Heart left ventricle (tissue), 16 donors: ENCODE measurements at regions not wholly inside any gene's neighbourhood (a gene's known extent, or its start where the extent isn't known, plus 50 kb on each side); places are given as distances from the start of the nearest gene placed in this dataset.

ENCODE experiments used
- ATAC-seq, 4 donors: fragments of 200-7000 bp; cut with Tn5 transposase; one replicate each; pipeline ENCODE4 v1.9.1; 2020 to 2022; ENCODE audit warnings: moderate library complexity in 4 of 4, mild to moderate bottlenecking in 3 of 4, moderate number of reproducible peaks in 1 of 4
- DNase-seq, 5 donors: peaks; one replicate each; pipeline ENCODE4 v3.0.0-alpha.2; 2020
- H3K27ac ChIP-seq, 12 donors: fragments of 200-600 bp; sonication (generic) in 4 of 12; one replicate each; pipeline versions ENCODE4 v1.5.0 to v1.8.0; 2016 to 2022; ENCODE audit warnings: mild to moderate bottlenecking in 2 of 12
- H3K27me3 ChIP-seq, 9 donors: fragments of 200-600 bp; sonication (generic) in 2 of 9; one replicate each; pipeline versions ENCODE4 v1.5.1 to v1.8.0; 2016 to 2022; ENCODE audit warnings: mild to moderate bottlenecking in 3 of 9
- H3K36me3 ChIP-seq, 9 donors: fragments of 200-600 bp; sonication (generic) in 2 of 9; one replicate each; pipeline versions ENCODE4 v1.5.0 to v1.8.0; 2018 to 2022; ENCODE audit warnings: mild to moderate bottlenecking in 2 of 9
- H3K4me1 ChIP-seq, 12 donors: fragments of 200-600 bp; sonication (generic) in 4 of 12; one replicate each; pipeline versions ENCODE4 v1.5.0 to v1.8.0; 2016 to 2022; ENCODE audit warnings: mild to moderate bottlenecking in 3 of 12
- H3K4me3 ChIP-seq, 12 donors: fragments of 200-600 bp; sonication (generic) in 4 of 12; one replicate each; pipeline versions ENCODE4 v1.5.0 to v1.8.0; 2017 to 2022; ENCODE audit warnings: mild to moderate bottlenecking in 9 of 12, moderate library complexity in 4 of 12
- H3K9me3 ChIP-seq, 12 donors: fragments of 200-600 bp; sonication (generic) in 4 of 12; one replicate each; pipeline versions ENCODE4 v1.5.0 to v1.8.0; 2016 to 2022; ENCODE audit warnings: mild to moderate bottlenecking in 1 of 12
- CTCF ChIP-seq, 12 donors: fragments of 200-600 bp; sonication (generic) in 4 of 12; IDR thresholded peaks; one replicate each; pipeline versions ENCODE4 v1.5.0 to v1.8.0; 2018 to 2022; ENCODE audit warnings: antibody characterized with exemption in 12 of 12, mild to moderate bottlenecking in 5 of 12
- POLR2A ChIP-seq, 2 donors: fragments of 450-650 bp; IDR thresholded peaks; one replicate each; pipeline ENCODE4 v1.6.1; 2017; ENCODE audit warnings: antibody characterized with exemption in 2 of 2, mild to moderate bottlenecking in 2 of 2, moderate library complexity in 2 of 2
- WGBS, 4 donors: extraction: QIAGEN DNeasy Blood & Tissue Kit in 2 of 4; methylation state at CpG; one replicate each; pipeline versions ENCODE4 v1.1.5 to v1.1.7; 2013 to 2018; 5-methylcytosine and 5-hydroxymethylcytosine counted together
- intact Hi-C, 10 donors: fragments of 100-400 bp; cut with DNase I; formaldehyde crosslinking; loops; one replicate each; pipeline versions ENCODE4 v1.11.1 to v1.14.2; 2022
- donor health status: ischemic (EF 13 %, LVEDD 7.1; RV severe dilation, severe dysfunction).
- donor health status: healthy with polysubstance abuse.
- donor health status: DM: no; HTN: yes; CAD: no.
- donor health status: DM: no; HTN: no; CAD: no.
- donor health status: ischemic (EF 25% LVEDD 6.9; RV normal size, moderate dysfunction).
- donor health status: ischemic (EF 25% LVEDD 5.7; RV mildly dilated, moderate dysfunction).
- donor health status: healthy.
- donor health status: DM: yes; HTN: yes; CAD: no.
- donor health status: ischemic (EF 35%, LVEDD 5.7; RV mildly dilated, moderate dysfunction).
- donor health status: nonischemic (EF 11% LVEDD 7.7; RV severe dilation, severe dysfunction).
- donor health status: DM: yes; HTN: yes; CAD: no.
- donor health status: PGD.
- donor health status: ischemic (EF 29% LVEDD 5.4; RV normal size, mild dysfunction).
- donor health status: nonischemic (EF 23%, LVEDD 6.1; RV moderate dilation, normal function).

- no peaks in the 10 kb centered on the region for H3K36me3 ChIP-seq
- WGBS, 4 donors, result 50 to 56% (median 53%) methylated on average over 11 of the region's 11 CpGs
- H3K27ac ChIP-seq, result peak overlapping the region in 9 of 12 donors; percentile 0 to 56 (median 22)
- H3K27me3 ChIP-seq, result no peaks in the 10 kb centered on the region
- H3K4me1 ChIP-seq, result peaks cover 0 to 61% (median 35%) of the 10 kb centered on the region in 12 donors
- intact Hi-C loops, result loop anchor here in 2 of 10 donors (5.0 kb wide), 2 partner anchors 39 to 49 kb away; no protein-coding TSS in a partner anchor
- peak overlapping the region in 1 of 12 donors; percentile 12 for H3K4me3 ChIP-seq
- no peaks in the 10 kb centered on the region for H3K9me3 ChIP-seq
- peak in 3 of 4 donors; percentile 43 to 53 (median 52) for ATAC-seq
- DNase-seq, result no peak
- TF ChIP-seq CTCF (IDR thresholded peaks at IDR 0.05), result no peak
- TF ChIP-seq POLR2A (IDR thresholded peaks at IDR 0.05), result no peak
Observed at GRCh38 chr9:109918339-109919163, 138.6 kb downstream of the PALM2AKAP2 start.

GRCh38 chr9:109919736-109920408 is 139.9 kb downstream of the PALM2AKAP2 start:
- no peaks in the 10 kb centered on the region for H3K27me3 ChIP-seq
- DNase-seq (no peak), ATAC-seq (peak in 1 of 4 donors; percentile 9)
- no peak for TF ChIP-seq CTCF (IDR thresholded peaks at IDR 0.05)
- no peak for TF ChIP-seq POLR2A (IDR thresholded peaks at IDR 0.05)
- no peak overlapping the region for H3K4me3 ChIP-seq
- peaks cover 0 to 51% (median 32%) of the 10 kb centered on the region in 12 donors for H3K4me1 ChIP-seq
- 92 to 100% (median 98%) methylated on average over 2 of the region's 2 CpGs for WGBS, 4 donors
- no peak overlapping the region for H3K27ac ChIP-seq
- intact Hi-C loops, result loop anchor here in 3 of 10 donors (5.0 kb wide), 3 partner anchors 37 to 47 kb away; no protein-coding TSS in a partner anchor
- H3K9me3 ChIP-seq, result no peaks in the 10 kb centered on the region
- H3K36me3 ChIP-seq, result peaks cover 0 to 12% (median 0%) of the 10 kb centered on the region in 9 donors

GRCh38 chr9:109922617-109923470 is 142.8 kb downstream of the PALM2AKAP2 start:
- no peak overlapping the region for H3K4me3 ChIP-seq
- ATAC-seq (no peak), DNase-seq (no peak)
- H3K4me1 ChIP-seq, result peaks cover 0 to 34% (median 25%) of the 10 kb centered on the region in 12 donors
- 34 to 61% (median 49%) methylated on average over 2 of the region's 2 CpGs for WGBS, 4 donors
- no peak overlapping the region for H3K27ac ChIP-seq
- H3K9me3 ChIP-seq, result no peaks in the 10 kb centered on the region
- intact Hi-C loops, result loop anchor here in 1 of 10 donors (5.0 kb wide), 1 partner anchor 39 kb away; no protein-coding TSS in a partner anchor
- H3K27me3 ChIP-seq, result no peaks in the 10 kb centered on the region
- TF ChIP-seq CTCF (IDR thresholded peaks at IDR 0.05) (no peak), POLR2A (IDR thresholded peaks at IDR 0.05) (no peak)
- peaks cover 0 to 22% (median 0%) of the 10 kb centered on the region in 9 donors for H3K36me3 ChIP-seq
